ENCODE measurements at regions not wholly inside any gene's neighbourhood (a gene's known extent, or its start where the extent isn't known, plus 50 kb on each side); places are given as distances from the start of the nearest gene placed in this dataset.

DNA sequence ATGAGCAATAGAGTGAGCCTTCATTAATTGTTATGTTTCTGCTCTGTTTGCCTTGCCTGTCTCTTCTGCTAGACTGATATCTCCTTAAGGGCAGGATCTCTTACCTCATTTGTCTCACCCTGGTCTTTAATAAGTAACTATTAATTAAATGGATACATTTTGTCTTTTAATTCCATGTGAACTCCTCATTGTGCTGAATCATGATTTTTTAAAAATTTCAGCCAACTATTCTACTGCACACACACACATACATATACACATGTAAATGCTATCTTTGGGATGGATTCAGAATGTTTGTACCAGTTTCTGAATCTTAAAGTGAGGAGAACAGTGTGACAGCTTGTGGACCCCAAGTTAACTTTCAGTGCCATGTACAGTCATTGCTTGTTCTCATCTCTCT is 731.1 kb upstream of the MAP3K7 start:
- Histone ChIP-seq H3K4me1 (ENCODE audit: insufficient read depth, low read length) (peaks cover 2% of the 10 kb centered on the region; the same call in 1 of the 2 replicates), H3K9ac (ENCODE audit: extremely low read depth, insufficient read length, low read length) (no peak overlapping the region), H4K8ac (replicated peaks; ENCODE audit: insufficient read length, low read depth, low read length) (no peak overlapping the region), H3K23me2 (ENCODE audit: insufficient read length, low read depth, low read length, poor library complexity, severe bottlenecking) (no peaks in the 10 kb centered on the region), H3K27me3 (ENCODE audit: insufficient read depth, low read length) (no peaks in the 10 kb centered on the region), H2BK5ac (ENCODE audit: insufficient read length, low read length) (no peak overlapping the region), H3K18ac (ENCODE audit: insufficient read length, low read depth, low read length) (no peak overlapping the region), H4K20me1 (ENCODE audit: control insufficient read depth, insufficient read depth, insufficient read length) (no peaks in the 10 kb centered on the region), H2BK20ac (ENCODE audit: low read depth, low read length, poor library complexity, severe bottlenecking) (no peak overlapping the region), H2BK15ac (ENCODE audit: low read depth, low read length) (no peak overlapping the region), H2BK120ac (ENCODE audit: low read depth, low read length, poor library complexity, severe bottlenecking) (no peak overlapping the region), H3T11ph (ENCODE audit: low read length) (no peak overlapping the region), H2AK5ac (ENCODE audit: insufficient read length, low read length) (no peak overlapping the region), H3K27ac (ENCODE audit: insufficient read length, low read depth, low read length) (no peak overlapping the region), H3K4me2 (ENCODE audit: insufficient read depth, insufficient read length, low read length) (no peak overlapping the region), H2BK12ac (ENCODE audit: insufficient read length, low read depth, low read length) (no peak overlapping the region), H3K79me1 (ENCODE audit: insufficient read depth, low read depth, low read length, poor library complexity, severe bottlenecking) (no peaks in the 10 kb centered on the region), H3K9me3 (ENCODE audit: control insufficient read depth, low read depth, low read length) (no peaks in the 10 kb centered on the region), H3K14ac (ENCODE audit: insufficient read depth, low read length) (no peak overlapping the region), H3K4ac (ENCODE audit: low read depth, low read length) (no peak overlapping the region), H4K5ac (ENCODE audit: insufficient read length, low read depth, low read length) (no peak overlapping the region), H3K23ac (ENCODE audit: insufficient read length, low read depth, low read length) (no peak overlapping the region), H2AFZ (ENCODE audit: low read length) (no peak overlapping the region), H3K79me2 (ENCODE audit: insufficient read depth, low read length) (no peaks in the 10 kb centered on the region), H3K56ac (ENCODE audit: insufficient read length, low read depth, low read length) (no peak overlapping the region), H4K91ac (ENCODE audit: insufficient read length, low read depth, low read length) (no peak overlapping the region)
- Mint-ChIP-seq H3K4me3 (no peak overlapping the region), H3K9me3 (0 out of 5 replicates have a peak, but pooled peaks cover 0 to 2% of the 10 kb centered on the region in 2 experiments), H3K36me3 (ENCODE audit: insufficient read depth in 1 of 3, low read depth in 3 of 3) (no peaks in the 10 kb centered on the region), H3K4me1 (peaks cover 14 to 21% of the 10 kb centered on the region in 2 experiments; a peak in 3 of 4 replicates), H3K27ac (0 out of 7 replicates have a peak overlapping the region, but pooled peaks of 1 of the 3 experiments have one; percentile 28), H3K27me3 (ENCODE audit: low read depth) (peaks cover 11% of the 10 kb centered on the region)
- DNase-seq = no peak
- TF ChIP-seq, protein P1, sequence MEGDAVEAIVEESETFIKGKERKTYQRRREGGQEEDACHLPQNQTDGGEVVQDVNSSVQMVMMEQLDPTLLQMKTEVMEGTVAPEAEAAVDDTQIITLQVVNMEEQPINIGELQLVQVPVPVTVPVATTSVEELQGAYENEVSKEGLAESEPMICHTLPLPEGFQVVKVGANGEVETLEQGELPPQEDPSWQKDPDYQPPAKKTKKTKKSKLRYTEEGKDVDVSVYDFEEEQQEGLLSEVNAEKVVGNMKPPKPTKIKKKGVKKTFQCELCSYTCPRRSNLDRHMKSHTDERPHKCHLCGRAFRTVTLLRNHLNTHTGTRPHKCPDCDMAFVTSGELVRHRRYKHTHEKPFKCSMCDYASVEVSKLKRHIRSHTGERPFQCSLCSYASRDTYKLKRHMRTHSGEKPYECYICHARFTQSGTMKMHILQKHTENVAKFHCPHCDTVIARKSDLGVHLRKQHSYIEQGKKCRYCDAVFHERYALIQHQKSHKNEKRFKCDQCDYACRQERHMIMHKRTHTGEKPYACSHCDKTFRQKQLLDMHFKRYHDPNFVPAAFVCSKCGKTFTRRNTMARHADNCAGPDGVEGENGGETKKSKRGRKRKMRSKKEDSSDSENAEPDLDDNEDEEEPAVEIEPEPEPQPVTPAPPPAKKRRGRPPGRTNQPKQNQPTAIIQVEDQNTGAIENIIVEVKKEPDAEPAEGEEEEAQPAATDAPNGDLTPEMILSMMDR (conservative IDR thresholded peaks at IDR 0.05) = no peak

Measured in H9 (cell line).